HUES64 (cell line): ENCODE measurements at regions not wholly inside any gene's neighbourhood (a gene's known extent, or its start where the extent isn't known, plus 50 kb on each side); places are given as distances from the start of the nearest gene placed in this dataset.

Experiments used
- H3K27ac ChIP-seq: 2 replicates; pipeline ENCODE4 v1.7.0; 2013; ENCODE audit warnings: low read depth, low read length, inconsistent platforms
- H3K27me3 ChIP-seq: 2 replicates; pipeline ENCODE4 v1.6.1; 2013; ENCODE audit warnings: mild to moderate bottlenecking, low read length; ENCODE audit not compliant: insufficient read depth
- H3K36me3 ChIP-seq: 2 replicates; pipeline ENCODE4 v1.6.1; 2013; ENCODE audit warnings: mild to moderate bottlenecking, low read length; ENCODE audit not compliant: insufficient read depth
- H3K4me1 ChIP-seq: 2 replicates; pipeline ENCODE4 v1.6.1; 2013; ENCODE audit warnings: mild to moderate bottlenecking, low read length, moderate library complexity; ENCODE audit not compliant: insufficient read depth
- H3K4me3 ChIP-seq: 2 replicates; pipeline ENCODE4 v1.5.1; 2013; ENCODE audit warnings: mild to moderate bottlenecking, low read length, moderate library complexity
- H3K9ac ChIP-seq: 2 replicates; pipeline ENCODE4 v1.6.1; 2013; ENCODE audit warnings: mild to moderate bottlenecking, low read depth, low read length
- H3K9me3 ChIP-seq: 2 replicates; pipeline ENCODE4 v1.6.1; 2013; ENCODE audit warnings: low read depth, low read length; ENCODE audit not compliant: insufficient read depth
- WGBS: fragments of 150-250, 120-280 bp; methylation state at CpG from one replicate; pipeline ENCODE4 v1.1.7; 2013; ENCODE audit warnings: missing lambda C conversion rate; 5-methylcytosine and 5-hydroxymethylcytosine counted together

GRCh38 chr11:30155428-30155827 lies 75.4 kb upstream of the FSHB start:
- Histone ChIP-seq H3K36me3 (no peaks in the 10 kb centered on the region), H3K9me3 (no peaks in the 10 kb centered on the region), H3K27ac (no peak overlapping the region), H3K4me1 (no peaks in the 10 kb centered on the region), H3K4me3 (no peak overlapping the region), H3K27me3 (no peaks in the 10 kb centered on the region), H3K9ac (no peak overlapping the region)
- WGBS, result 98% methylated on average over 2 of the region's 2 CpGs

DNA sequence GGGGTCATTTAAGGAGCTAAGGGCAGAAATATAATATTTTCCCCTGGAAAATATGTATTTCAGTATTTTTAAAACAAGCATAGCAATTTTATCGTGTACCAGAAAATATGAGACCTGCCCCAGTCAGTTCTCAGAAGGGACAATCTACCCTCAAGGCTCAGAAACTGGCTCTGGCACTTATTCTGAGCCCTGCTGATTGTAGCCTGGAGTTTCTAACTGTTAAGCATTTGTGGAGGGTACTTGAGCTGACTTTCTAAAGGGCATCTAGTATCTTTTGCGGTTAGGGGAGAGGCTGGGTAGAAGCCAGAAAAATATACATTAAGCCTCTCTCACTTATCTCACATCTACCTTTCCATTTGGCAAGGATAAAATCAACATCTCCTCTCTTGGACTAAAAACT lies 71.3 kb upstream of the FSHB start:
- no peak overlapping the region for H3K4me3 ChIP-seq
- 94% methylated on average over 2 of the region's 2 CpGs for WGBS
- H3K9ac ChIP-seq, result no peak overlapping the region
- H3K27me3 ChIP-seq, result no peaks in the 10 kb centered on the region
- no peaks in the 10 kb centered on the region; the same call in 1 of the 2 replicates for H3K9me3 ChIP-seq
- no peak overlapping the region for H3K27ac ChIP-seq
- no peaks in the 10 kb centered on the region for H3K36me3 ChIP-seq
- H3K4me1 ChIP-seq, result no peaks in the 10 kb centered on the region

DNA sequence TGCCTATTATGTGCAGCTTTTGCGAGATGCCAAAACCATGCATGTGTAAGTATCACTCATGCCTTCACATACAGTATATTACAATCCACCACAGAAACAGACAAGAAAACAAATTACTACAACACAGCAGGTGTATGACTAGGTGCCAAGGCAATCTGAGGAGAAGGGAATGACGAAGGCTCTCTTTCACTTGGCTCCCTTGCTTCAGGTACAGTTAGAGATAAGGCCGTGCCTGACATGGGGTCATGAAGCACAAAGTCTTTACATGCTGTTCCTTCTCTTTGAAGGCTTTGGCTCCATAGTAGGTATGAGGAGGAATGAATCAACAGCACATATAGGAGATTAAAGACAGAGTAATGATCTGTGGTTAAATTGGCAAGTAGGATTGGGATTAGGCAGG lies 65.2 kb upstream of the FSHB start:
- H3K27ac ChIP-seq, result no peak overlapping the region
- no peaks in the 10 kb centered on the region; the same call in 1 of the 2 replicates for H3K9me3 ChIP-seq
- H3K36me3 ChIP-seq, result no peaks in the 10 kb centered on the region
- no peaks in the 10 kb centered on the region for H3K27me3 ChIP-seq
- 92% methylated on average over 3 of the region's 3 CpGs for WGBS
- no peak overlapping the region for H3K4me3 ChIP-seq
- no peak overlapping the region for H3K9ac ChIP-seq
- no peaks in the 10 kb centered on the region for H3K4me1 ChIP-seq

DNA sequence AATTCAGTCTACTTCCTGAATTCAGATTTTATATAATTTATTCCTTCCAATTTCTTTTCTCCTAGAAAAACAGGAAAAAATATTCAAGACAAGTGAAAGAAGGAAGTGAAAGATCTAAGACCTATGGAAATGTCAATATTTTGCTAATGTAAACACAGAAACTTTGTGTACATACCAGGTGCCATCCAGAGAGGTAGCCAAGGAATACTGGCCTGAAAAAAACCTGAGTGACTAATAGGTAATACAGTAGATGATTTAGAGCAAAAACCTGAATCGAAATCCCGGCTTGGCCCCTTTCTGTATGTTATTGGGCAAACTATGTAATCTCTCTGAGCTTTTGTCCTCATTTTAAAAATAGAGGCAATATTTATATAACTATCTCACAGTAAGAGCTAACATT lies 59.2 kb upstream of the FSHB start:
- WGBS, result 90% methylated on average over 2 of the region's 2 CpGs
- Histone ChIP-seq H3K4me3 (no peak overlapping the region), H3K9me3 (peaks cover 3% of the 10 kb centered on the region; the same call in 1 of the 2 replicates), H3K36me3 (no peaks in the 10 kb centered on the region), H3K27ac (no peak overlapping the region), H3K9ac (no peak overlapping the region), H3K4me1 (no peaks in the 10 kb centered on the region), H3K27me3 (no peaks in the 10 kb centered on the region)

GRCh38 chr11:30172158-30172557 lies 58.7 kb upstream of the FSHB start:
- H3K4me3 ChIP-seq, result no peak overlapping the region
- H3K4me1 ChIP-seq, result no peaks in the 10 kb centered on the region
- H3K9me3 ChIP-seq, result peaks cover 8% of the 10 kb centered on the region; the same call in 1 of the 2 replicates
- no peak overlapping the region for H3K27ac ChIP-seq
- 95% methylated on average over 2 of the region's 2 CpGs for WGBS
- no peaks in the 10 kb centered on the region for H3K27me3 ChIP-seq
- no peak overlapping the region for H3K9ac ChIP-seq
- H3K36me3 ChIP-seq, result no peaks in the 10 kb centered on the region

DNA sequence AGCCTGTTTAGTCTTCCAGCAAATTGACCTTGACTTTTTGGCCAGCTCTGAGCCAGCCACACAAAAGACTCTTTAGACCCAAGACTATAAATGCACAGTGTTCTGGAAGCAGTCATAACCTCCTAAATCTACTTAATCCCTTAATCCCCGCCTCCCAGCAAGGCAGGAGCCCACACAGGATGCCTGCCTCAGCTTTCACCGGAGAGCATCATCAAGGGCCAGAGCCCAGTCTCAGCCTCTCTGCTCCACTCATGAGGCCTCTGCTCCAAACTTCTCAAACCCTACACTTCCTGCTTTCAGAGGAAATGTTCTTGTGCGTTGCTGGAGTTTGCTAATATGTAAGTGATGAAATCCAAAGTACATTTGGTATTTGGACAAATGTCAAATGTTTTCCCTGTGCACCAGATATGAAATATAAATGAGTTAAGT lies 57.9 kb upstream of the FSHB start:
- Histone ChIP-seq H3K4me1 (no peaks in the 10 kb centered on the region), H3K4me3 (no peak overlapping the region), H3K36me3 (no peaks in the 10 kb centered on the region), H3K27ac (no peak overlapping the region), H3K9me3 (peaks cover 15% of the 10 kb centered on the region), H3K27me3 (no peaks in the 10 kb centered on the region), H3K9ac (no peak overlapping the region)
- WGBS, result 91% methylated on average over 3 of the region's 3 CpGs

GRCh38 chr11:30174265-30175020 lies 56.4 kb upstream of the FSHB start:
- Histone ChIP-seq H3K9me3 (peaks cover 23% of the 10 kb centered on the region), H3K9ac (no peak overlapping the region), H3K4me1 (no peaks in the 10 kb centered on the region), H3K4me3 (no peak overlapping the region), H3K27ac (no peak overlapping the region), H3K36me3 (no peaks in the 10 kb centered on the region), H3K27me3 (no peaks in the 10 kb centered on the region)
- 91% methylated on average over 1 of the region's 2 CpGs for whole genome bisulfite sequencing
